ENCODE measurements at regions not wholly inside any gene's neighbourhood (a gene's known extent, or its start where the extent isn't known, plus 50 kb on each side); places are given as distances from the start of the nearest gene placed in this dataset.

DNA sequence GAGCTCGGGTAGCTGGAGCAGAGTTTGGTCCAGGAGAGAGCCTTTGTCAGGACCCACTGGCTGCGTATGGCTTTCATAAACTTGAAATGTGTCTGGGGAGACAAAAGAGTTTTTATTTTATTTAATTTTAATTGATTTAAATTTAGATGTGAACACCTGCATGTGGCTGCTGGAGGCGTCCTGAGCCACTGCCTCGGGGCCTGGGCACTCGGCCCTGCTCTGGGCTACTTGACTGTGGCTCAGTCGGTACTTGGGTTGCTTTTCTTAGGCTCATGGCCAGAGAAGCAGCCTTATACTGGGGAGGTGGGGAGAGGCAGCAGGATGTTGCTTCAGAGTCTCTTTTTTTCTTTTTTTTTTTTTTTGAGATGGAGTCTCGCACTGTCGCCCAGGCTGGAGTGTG is 661.8 kb upstream of the HS6ST1 start:
- Mint-ChIP-seq H3K9me3 (no peaks in the 10 kb centered on the region), H3K4me1 (no peaks in the 10 kb centered on the region)
- no peak for DNase-seq

DNA sequence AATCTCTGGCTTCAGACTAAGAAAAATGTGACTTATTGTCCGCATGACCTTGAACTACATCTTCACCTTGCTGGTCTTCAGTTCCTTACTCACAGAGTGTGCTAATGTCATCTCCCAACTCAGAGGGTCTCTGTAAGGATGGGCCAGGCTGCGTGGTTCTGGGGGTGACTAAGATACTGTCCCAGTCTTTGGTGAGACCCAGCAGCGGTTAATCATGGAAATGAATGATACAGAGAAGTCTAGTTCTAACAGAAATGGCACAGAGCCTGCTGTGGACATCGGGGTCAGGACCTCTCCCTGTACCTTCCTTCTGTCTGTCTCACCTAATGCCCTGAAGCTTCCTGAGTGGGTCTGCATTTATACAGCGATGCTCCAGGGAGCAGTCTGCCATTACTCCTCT is 662.7 kb upstream of the HS6ST1 start:
- Mint-ChIP-seq H3K27me3 (peaks cover 3% of the 10 kb centered on the region), H3K4me3 (no peak overlapping the region), H3K27ac (no peak overlapping the region), H3K36me3 (no peaks in the 10 kb centered on the region), H3K9me3 (no peaks in the 10 kb centered on the region), H3K4me1 (no peaks in the 10 kb centered on the region)
- DNase-seq = no peak

More for the DNA sequence above, 661.8 kb upstream of the HS6ST1 start:
- Mint-ChIP-seq H3K4me3 (no peak overlapping the region), H3K36me3 (no peaks in the 10 kb centered on the region), H3K27ac (no peak overlapping the region), H3K27me3 (peaks cover 3% of the 10 kb centered on the region)

DNA sequence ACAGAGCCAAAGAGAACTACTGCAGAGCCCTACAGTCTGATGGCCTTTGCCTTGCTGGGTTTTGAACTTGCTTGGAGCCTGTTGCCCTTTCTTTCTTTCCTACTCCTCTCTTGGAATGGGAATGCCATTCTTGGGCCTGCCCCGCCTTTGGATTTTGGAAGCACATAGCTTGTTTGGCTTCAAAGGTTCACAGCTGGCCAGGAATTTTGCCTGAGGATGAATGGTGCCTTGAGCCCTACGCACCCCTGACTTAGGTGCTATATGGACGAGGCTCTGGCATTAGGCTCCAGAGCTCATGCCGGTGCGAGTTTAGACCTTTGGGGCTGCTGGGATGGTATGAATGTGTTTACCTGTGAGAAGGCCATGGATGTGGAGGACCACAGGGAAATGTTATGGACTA is 663.3 kb upstream of the HS6ST1 start:
- Mint-ChIP-seq H3K36me3 (no peaks in the 10 kb centered on the region), H3K27me3 (peaks cover 3% of the 10 kb centered on the region), H3K9me3 (no peaks in the 10 kb centered on the region), H3K4me3 (no peak overlapping the region), H3K27ac (no peak overlapping the region), H3K4me1 (no peaks in the 10 kb centered on the region)
- no peak for DNase-seq

DNA sequence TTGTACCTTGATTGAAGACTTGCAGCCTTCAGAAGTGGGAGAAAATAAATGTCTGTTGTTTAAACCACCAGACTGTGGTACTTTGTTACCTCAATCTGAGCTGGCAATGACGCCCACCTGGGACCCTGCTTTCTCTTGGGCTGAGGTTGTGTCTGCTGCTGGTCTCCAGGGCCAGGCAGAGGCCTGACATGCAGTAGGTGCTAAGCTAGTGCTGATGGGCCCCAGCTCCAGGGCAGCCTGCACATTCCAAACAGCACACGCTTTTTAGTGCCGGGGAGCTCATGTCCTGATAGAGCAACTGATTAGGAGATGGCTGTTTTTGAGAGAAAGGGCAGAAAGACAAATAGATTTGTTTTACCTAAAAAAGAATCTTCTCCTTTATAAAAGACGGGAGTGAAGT is 664.0 kb upstream of the HS6ST1 start:
- Mint-ChIP-seq H3K27ac (no peak overlapping the region), H3K27me3 (peaks cover 3% of the 10 kb centered on the region), H3K4me3 (no peak overlapping the region), H3K9me3 (no peaks in the 10 kb centered on the region), H3K4me1 (no peaks in the 10 kb centered on the region), H3K36me3 (no peaks in the 10 kb centered on the region)
- no peak for DNase-seq

DNA sequence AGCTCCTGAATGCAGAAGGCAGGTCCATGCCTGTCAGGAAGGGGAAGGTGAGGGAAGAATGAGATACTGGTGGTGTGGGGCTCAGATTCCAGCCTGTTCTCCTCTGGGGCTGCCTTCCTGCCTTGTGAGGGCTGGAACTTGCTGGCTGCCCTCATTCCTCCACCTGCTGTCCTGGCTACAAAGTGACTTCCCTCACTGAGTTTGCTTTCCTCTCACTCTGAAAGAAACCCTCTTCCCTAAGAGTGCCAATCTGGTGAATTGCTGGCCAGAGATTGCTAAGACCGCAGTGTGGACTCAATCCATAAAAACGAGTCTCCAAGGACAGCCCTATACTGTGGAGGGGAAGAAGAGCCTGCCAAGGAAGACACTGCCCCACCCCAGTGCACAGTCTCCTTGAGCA is 664.4 kb upstream of the HS6ST1 start:
- no peaks in the 10 kb centered on the region for H3K36me3 Mint-ChIP-seq
- no peaks in the 10 kb centered on the region for H3K4me1 Mint-ChIP-seq
- no peak for DNase-seq
- H3K9me3 Mint-ChIP-seq = no peaks in the 10 kb centered on the region
- H3K27ac Mint-ChIP-seq = no peak overlapping the region
- no peak overlapping the region for H3K4me3 Mint-ChIP-seq
- peaks cover 3% of the 10 kb centered on the region for H3K27me3 Mint-ChIP-seq

DNA sequence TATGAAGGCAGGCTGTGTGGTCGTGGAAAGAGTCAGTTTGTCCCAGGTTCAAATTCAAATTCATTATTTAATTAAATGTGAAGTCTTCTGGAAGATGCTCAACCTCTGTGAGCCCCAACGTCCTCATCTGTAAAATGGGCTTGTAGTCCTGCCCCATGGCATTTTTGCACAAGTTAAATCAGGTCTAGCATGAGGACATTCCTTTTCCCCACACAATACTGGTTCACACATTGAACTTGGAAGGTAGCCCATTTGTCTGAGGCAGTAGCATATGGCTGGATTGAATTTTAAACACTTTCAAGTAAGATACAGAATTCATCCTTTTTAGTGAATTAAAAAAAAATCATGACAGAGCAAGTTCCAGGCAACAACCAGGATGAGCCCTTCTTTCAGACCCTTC is 665.4 kb upstream of the HS6ST1 start:
- Mint-ChIP-seq H3K4me1 (no peaks in the 10 kb centered on the region), H3K9me3 (no peaks in the 10 kb centered on the region), H3K27ac (no peak overlapping the region), H3K27me3 (peaks cover 3% of the 10 kb centered on the region), H3K4me3 (no peak overlapping the region), H3K36me3 (no peaks in the 10 kb centered on the region)
- no peak for DNase-seq

DNA sequence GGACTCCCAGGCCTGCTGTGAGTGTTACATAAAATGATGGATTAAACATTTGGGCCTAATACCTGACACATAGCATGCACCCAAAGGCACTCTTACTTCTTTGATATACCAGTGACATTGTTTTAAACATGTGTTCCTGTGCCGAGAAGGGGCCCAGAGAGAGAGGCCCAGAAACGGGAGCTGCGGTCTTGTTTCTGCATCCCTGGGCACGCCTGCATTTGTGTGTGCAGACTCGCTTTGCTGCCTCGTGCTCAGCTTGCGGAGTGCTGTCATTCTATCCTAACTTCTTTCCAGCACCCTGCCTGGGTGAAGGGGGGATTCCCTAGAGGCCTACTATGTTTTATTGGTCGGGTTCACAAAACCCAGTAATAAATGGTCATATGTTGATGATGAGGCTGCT is 666.2 kb upstream of the HS6ST1 start:
- H3K27me3 Mint-ChIP-seq = peaks cover 3% of the 10 kb centered on the region
- H3K36me3 Mint-ChIP-seq = no peaks in the 10 kb centered on the region
- H3K4me1 Mint-ChIP-seq = no peaks in the 10 kb centered on the region
- no peak overlapping the region for H3K27ac Mint-ChIP-seq
- no peak overlapping the region for H3K4me3 Mint-ChIP-seq
- no peak for DNase-seq
- no peaks in the 10 kb centered on the region for H3K9me3 Mint-ChIP-seq

DNA sequence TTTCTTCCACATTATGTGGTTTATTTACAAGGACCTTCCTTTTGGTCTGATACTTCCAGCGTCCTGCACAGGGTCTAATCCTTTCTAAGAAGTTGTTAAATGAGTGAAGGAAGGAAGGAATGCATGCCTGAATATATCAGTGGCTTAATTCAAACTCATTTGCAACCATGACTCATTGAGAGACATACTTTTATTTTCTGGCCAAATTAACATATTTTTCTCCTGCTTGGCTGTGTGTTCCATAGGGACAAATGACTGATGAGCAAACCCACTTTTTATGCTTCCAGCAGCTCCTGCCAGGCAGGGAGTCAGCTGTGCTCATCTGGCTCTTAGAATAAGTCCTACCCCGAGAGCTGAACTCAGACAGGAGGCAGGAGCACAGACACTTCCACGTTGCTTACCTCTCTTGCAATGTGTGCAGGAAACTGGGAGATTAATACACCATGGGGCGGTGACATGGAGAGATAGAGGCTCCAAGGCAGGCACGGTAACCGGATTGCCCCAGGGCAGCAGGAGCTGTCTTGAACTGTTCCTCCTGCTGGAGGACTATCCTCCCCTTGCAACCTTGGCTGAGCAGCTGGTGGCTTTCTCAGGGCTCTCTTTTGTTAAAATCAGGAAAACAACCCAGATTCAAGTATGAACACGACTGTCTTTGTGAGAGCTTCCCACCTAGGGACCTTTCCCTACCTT is 667.5 kb upstream of the HS6ST1 start:
- H3K9me3 Mint-ChIP-seq = no peaks in the 10 kb centered on the region
- no peak overlapping the region for H3K4me3 Mint-ChIP-seq
- no peaks in the 10 kb centered on the region for H3K36me3 Mint-ChIP-seq
- no peaks in the 10 kb centered on the region for H3K4me1 Mint-ChIP-seq
- DNase-seq = no peak
- H3K27ac Mint-ChIP-seq = no peak overlapping the region
- peaks cover 5% of the 10 kb centered on the region for H3K27me3 Mint-ChIP-seq

DNA sequence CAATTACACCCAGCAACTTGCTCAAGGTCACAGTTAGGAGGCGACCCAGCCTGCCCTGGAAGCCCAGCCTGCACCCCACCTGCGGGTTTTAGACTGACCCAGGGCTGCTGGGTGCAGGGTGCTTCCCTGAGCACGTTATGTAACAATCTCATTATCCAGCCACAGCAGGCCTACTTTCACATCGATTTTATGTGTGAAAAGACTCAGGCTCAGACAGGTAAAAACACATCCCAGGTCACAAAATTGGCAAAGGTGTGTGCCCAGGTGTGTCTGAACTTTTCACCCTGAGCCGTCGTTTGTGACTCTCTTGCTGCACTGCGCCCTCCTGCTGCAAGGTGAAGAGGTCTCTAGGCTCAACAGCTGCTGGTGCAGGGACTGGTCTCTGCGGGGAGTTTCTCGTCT is 668.2 kb upstream of the HS6ST1 start:
- H3K27me3 Mint-ChIP-seq = peaks cover 6% of the 10 kb centered on the region
- H3K27ac Mint-ChIP-seq = no peak overlapping the region
- H3K4me1 Mint-ChIP-seq = no peaks in the 10 kb centered on the region
- H3K9me3 Mint-ChIP-seq = no peaks in the 10 kb centered on the region
- no peak for DNase-seq
- H3K36me3 Mint-ChIP-seq = no peaks in the 10 kb centered on the region
- no peak overlapping the region for H3K4me3 Mint-ChIP-seq

DNA sequence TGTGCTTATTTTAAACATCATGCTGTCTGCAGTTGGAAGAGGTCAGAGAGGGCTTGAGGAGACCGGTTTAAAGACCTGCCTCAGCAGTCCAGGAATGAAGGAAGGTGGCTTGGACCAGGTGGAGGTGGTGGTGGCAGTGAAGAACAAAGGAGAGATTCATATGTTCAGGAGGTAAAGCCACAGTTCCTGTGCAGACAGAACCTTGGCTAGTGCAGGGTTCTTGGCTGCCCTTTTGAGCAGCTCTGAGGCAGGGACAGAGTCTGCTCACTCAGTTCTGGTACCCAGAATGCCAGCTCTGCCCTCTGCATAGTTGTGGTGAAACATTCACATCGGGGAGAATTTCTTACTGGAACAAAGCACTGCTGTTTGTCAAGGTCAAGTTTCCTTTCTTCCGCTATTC is 669.7 kb upstream of the HS6ST1 start:
- Mint-ChIP-seq H3K27ac (no peak overlapping the region), H3K4me3 (no peak overlapping the region), H3K4me1 (no peaks in the 10 kb centered on the region), H3K9me3 (no peaks in the 10 kb centered on the region), H3K27me3 (peaks cover 3% of the 10 kb centered on the region), H3K36me3 (no peaks in the 10 kb centered on the region)
- DNase-seq = no peak

DNA sequence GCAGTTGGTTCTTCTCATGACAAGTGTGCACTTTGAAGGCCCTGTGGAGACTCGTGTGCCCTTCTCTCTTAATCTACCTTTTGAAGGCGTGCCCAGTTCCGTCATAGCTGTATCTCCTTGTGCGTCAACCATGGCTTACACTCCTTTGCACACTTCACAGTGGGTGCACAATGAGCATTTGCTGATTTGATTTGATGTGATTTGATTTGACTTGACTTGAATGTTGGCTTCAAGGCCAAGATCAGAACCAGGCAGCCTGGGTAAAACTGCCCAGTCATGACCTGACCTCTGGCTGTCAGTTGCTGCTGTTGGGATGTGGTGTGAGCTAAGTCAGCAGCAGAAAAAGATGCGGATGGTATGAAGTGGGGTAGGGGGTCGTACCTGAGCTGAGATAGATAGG is 670.3 kb upstream of the HS6ST1 start:
- no peak overlapping the region for H3K4me3 Mint-ChIP-seq
- DNase-seq = no peak
- H3K9me3 Mint-ChIP-seq = no peaks in the 10 kb centered on the region
- H3K27me3 Mint-ChIP-seq = peaks cover 3% of the 10 kb centered on the region
- H3K36me3 Mint-ChIP-seq = no peaks in the 10 kb centered on the region
- H3K4me1 Mint-ChIP-seq = no peaks in the 10 kb centered on the region
- H3K27ac Mint-ChIP-seq = no peak overlapping the region

DNA sequence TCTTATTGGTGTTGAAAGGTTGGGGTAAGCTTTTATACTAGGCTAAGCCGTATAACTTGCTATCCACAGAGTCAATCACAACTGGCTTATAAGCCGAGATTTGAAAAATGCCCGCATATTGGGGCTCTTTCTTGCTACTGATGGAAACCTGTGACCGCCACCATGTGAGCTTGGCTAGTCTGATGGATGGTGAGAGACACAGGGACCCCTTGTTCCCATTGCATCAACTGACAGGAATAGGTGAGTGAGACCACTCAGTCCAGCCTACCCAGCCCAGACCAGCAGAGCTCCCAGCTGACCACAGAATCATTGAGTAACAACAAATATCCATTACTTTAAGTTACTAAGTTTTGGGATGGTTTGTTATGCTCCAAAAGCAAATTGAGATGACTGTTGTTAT is 676.4 kb upstream of the HS6ST1 start:
- Mint-ChIP-seq H3K27me3 (peaks cover 3% of the 10 kb centered on the region), H3K9me3 (no peaks in the 10 kb centered on the region), H3K36me3 (no peaks in the 10 kb centered on the region), H3K4me1 (no peaks in the 10 kb centered on the region), H3K27ac (no peak overlapping the region), H3K4me3 (no peak overlapping the region)
- no peak for DNase-seq

DNA sequence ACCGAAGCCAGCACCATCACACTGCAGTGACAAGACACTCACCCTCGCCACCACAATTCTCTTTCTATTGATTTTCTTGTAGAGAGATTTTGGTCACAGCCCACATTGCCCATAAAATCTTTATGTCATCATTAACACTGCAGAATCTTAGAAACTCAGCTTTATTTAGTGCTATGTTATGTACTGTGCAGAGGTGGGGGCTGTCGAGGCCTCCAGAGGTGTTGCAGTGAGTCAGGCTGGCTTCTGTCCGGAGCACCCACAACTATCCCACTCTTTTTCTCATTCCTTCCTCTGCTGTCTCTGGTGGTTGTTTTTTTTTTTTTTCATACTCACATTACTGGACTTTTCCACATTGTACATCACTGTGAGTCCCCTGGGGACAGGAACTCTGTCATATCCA is 677.4 kb upstream of the HS6ST1 start:
- DNase-seq = no peak
- Mint-ChIP-seq H3K4me1 (no peaks in the 10 kb centered on the region), H3K27ac (no peak overlapping the region), H3K27me3 (peaks cover 2% of the 10 kb centered on the region), H3K4me3 (no peak overlapping the region), H3K36me3 (no peaks in the 10 kb centered on the region), H3K9me3 (no peaks in the 10 kb centered on the region)

DNA sequence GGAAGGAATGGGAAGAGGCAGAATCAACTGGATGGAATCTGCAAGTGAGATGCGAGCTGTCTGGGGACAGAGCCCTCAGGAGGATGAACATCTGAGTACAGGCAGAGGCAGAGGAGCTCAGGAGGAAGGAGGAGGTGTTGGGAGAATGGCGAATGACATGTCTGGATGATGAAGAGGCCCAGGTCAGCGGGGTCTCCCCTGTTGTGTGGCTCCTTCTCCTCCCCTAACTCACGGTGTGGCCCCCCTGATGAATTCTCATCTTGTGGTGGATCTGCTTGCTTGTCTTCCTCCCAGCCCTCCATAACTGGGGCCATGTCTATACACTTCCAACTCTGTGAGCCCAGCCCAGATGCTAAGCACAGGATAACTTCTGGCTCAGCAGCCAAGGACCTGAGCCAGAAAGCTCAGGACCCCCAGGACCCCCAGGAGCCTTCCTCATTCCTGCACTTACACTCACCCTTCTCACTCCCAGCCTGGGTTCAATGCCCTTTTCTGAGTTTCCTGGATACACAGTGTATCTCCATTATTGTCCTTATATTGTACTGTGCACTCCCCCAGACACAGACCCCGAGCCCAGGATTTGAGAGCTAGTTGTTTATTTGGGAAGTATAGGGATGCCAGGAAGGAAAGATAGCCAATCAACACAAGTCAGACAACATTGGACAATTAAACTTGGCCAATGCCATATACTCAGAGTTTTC is 678.6 kb upstream of the HS6ST1 start:
- no peak for DNase-seq
- no peaks in the 10 kb centered on the region for H3K36me3 Mint-ChIP-seq
- no peak overlapping the region for H3K4me3 Mint-ChIP-seq
- H3K4me1 Mint-ChIP-seq = no peaks in the 10 kb centered on the region
- H3K27ac Mint-ChIP-seq = no peak overlapping the region
- H3K9me3 Mint-ChIP-seq = no peaks in the 10 kb centered on the region
- no peaks in the 10 kb centered on the region for H3K27me3 Mint-ChIP-seq

DNA sequence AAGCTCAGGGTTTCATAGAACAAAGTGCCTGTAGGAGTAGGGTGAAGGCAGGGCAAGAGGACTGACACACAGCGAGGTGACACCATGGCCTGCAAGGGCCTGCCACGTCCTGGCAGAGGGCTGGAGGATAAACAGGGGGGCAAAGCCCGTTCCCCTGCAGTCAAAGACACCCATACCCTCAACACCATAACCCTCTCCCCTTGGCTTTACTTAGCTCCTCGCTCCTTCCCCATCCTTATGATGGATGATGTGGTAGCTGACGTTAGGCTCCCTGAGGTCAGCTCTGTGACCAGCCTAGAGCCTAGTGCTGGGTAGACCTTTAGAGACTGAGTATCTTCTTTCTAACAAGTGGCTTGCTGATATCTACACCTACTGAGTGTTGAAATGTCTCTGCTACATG is 683.3 kb upstream of the HS6ST1 start:
- no peak for DNase-seq
- no peaks in the 10 kb centered on the region for H3K36me3 Mint-ChIP-seq
- H3K4me1 Mint-ChIP-seq = no peaks in the 10 kb centered on the region
- H3K27me3 Mint-ChIP-seq = no peaks in the 10 kb centered on the region
- H3K27ac Mint-ChIP-seq = no peak overlapping the region
- no peaks in the 10 kb centered on the region for H3K9me3 Mint-ChIP-seq
- no peak overlapping the region for H3K4me3 Mint-ChIP-seq

DNA sequence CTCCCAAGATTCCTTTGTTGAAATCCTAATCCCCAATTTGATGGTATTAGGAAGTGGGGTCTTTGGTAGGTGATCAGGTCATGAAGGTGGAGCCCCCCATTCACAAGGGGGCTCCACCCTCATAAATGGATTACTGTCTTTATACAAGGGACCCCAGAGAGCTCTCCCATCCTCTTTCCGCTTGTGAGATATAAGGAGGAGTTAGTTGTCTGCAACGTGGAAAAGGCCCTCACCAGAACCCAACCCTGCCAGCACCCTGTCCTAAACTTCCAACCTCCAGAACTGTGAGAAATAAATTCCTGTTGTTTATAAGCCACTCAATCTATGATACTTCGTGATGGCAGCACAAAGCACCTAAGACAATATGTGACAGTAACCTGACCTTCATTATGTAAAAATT is 684.1 kb upstream of the HS6ST1 start:
- no peaks in the 10 kb centered on the region for H3K27me3 Mint-ChIP-seq

More for the DNA sequence above, 684.1 kb upstream of the HS6ST1 start:
- DNase-seq = no peak
- Mint-ChIP-seq H3K9me3 (no peaks in the 10 kb centered on the region), H3K36me3 (no peaks in the 10 kb centered on the region), H3K4me3 (no peak overlapping the region), H3K4me1 (no peaks in the 10 kb centered on the region), H3K27ac (no peak overlapping the region)

All from activated naive CD8-positive, alpha-beta T cell treated with anti-CD3 and anti-CD28 coated beads for 36 hours (primary cell).